HG03045 (cell line): ENCODE measurements at regions not wholly inside any gene's neighbourhood (a gene's known extent, or its start where the extent isn't known, plus 50 kb on each side); places are given as distances from the start of the nearest gene placed in this dataset.

ENCODE experiments used
- ATAC-seq: cut with Tn5 transposase; IDR thresholded peaks from one replicate; pipeline ENCODE4 v1.9.1; 2021; ENCODE audit warnings: mild to moderate bottlenecking, moderate library complexity; ENCODE audit not compliant: unreplicated experiment

DNA sequence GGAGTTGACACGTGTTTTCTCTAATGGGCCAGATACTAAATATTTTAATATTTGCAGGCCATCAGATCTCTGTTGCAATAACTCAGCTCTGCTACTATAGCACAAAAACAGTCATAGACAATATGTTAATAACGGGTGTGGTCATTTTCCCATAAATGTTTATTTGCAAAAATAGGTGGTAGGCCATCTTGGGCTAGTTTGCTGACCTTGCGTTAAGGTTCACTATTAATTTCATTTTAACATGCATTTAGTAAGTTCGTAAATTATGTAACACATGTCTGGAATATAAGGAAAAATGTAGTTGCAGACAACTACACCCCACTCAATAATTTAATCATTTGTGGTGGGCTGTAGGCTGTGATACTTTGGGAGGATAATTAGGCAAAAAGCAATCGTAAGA lies 577.8 kb downstream of the PKHD1 start:
- ATAC-seq, result no peak

DNA sequence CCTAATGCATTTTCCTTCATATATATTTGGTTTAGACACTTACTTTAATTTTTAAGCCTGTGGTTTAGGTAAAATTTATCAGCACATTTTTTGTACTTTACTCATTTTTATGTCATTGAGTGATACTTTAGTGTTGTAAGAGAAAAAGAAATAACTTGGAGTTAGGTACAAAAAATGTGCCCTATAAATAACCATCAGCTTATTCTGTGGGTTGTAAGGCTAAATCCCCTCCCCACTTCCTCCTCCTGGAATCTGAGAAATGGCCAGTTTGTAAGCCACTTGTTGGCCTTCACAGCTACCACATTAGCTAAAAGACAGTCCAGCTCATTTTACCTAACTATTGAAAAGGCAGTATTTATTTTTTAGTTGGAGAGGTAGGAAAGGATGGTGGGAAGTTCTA lies 576.3 kb downstream of the PKHD1 start:
- no peak for ATAC-seq

DNA sequence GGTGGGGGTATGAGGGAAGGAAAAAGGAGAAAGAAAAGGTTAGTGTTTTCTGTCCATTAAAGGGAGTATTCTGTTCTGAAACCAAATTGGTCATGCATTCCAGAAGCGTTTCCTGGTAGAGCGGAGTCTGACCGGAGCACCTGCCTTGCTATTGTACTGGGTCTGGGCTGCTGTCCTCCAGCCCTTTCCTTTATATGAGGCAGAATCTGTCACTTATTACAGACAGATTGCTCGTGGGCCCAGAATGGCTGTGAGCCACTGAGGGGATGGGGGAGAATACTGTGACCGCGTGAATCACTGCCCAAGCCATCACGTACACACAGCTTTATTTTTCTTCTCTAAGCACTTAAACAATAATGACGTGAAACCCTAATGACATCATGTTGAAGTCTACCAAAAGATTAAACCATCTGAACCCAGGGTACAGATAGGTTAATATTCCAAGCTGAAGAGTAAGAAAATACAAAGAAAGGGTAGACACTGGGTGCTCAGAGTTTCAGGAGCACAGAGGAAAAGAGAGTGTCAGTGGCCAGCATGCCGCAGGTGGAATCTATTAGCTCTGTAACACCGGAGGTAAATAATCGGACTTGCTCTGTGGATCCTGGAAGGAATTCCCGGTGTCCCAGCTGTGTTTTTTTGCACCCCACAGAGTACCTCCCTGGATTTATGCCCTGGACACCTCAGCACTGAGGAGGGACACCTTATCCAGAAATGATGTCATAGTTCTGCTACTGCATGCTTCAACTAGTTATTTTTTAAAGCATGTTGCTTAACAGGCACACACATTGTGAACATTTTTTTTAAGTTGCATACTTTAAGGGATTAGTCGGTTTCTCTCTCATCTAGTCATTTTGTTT lies 573.3 kb downstream of the PKHD1 start:
- ATAC-seq, result no peak

DNA sequence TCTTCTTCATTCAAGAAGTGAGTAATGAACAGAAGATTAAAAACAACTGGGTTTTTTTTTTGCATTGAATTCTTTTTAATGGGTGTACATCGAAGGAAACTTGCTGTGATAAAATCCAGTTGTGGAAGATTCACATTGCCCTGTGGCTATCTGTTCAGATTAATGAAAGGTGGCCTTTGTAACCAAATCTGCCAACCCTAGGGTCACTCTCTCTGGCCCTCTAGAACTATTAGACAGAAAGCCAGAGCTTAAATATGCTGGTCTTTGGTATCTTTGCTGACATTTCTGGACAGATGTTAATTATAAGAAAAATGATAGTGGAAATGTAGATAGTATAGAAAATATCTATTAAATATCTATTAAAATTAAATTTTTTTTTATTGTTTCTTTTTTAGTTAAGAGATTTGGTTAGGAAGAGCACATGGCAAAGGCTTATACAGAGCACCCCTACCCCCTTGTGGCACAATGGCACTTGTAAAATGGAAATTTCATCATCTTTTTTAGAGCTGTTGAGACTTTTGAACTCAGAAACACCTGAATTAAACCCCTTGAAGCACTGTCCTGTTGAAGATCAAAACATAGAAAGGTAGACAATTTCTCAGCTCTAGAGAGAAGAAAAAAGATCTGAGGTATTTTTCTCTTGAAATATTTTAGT lies 572.5 kb downstream of the PKHD1 start:
- ATAC-seq, result no peak

DNA sequence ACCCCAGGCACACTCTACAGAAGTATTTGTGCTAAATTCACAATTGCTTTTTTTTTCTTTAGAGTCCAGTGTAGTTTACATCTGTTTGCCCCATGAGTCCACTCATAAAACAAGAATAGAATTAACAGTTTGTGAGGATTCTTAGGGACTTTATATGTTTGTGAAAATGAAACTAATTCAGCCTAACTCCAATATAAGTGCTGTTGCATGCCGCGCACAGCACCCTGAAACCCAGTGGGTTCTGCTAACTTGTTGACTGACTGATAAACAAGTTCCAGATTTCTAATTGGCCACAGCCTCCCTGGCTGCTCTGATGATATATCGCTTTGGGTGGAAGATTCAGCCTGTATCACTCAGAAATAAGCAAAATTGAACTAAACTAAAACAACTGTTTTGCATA lies 561.4 kb downstream of the PKHD1 start:
- ATAC-seq, result no peak

DNA sequence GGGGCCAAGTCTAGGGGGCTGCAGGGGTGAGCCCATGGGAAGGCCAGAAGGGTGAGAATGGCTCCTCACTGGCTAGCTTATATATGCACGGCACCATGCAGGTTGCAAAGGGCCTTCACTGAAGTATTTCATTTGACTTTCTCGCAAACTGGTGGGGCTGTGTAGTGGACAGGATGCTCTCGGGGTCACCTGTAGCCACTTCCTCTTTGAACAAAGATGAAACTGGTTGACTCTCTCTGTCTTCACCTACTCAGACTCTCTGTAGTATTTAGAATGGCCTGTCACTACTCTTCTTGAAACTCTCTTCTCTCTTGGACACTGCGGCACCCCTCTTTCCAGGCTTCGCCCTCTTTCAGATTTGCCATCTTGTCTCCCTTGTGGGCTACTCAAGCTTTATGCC lies 560.5 kb downstream of the PKHD1 start:
- no peak for ATAC-seq

DNA sequence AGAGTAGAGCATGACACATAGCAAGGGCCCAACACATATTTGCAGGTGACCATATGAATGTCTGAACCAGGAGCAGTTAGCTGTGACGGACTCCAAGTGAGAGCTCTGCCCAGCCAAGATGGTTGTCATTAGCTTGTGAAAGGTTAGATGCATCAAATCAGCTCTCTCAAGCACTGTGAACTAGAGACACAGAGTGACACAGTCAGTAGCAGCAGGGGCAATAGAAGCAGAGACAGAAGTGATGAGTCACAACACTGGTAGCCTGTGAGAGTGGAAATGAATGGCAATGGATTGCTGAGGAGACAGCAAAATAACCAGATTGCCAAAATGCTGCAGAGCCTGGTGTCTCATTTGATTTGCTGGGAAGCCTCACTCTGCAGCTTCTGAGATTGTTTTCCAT lies 558.9 kb downstream of the PKHD1 start:
- no peak for ATAC-seq

DNA sequence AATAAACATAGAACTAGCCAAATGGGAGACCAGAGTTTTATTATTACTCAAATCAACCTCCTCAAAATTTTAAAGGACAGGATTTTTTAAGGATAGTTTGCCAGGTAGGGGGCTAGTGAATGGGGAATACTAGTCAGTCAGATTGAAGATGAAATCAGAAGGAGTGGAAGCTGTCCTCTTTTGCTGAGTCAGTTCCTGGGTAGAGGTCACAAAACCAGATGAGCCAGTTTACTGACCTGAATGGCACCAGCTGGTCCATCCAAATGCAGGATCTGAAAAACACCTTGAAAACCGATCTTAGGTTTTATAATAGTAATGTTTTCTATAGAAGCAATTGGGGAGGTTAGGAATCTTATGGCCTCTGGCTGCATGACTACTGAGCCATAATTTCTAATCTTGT lies 558.2 kb downstream of the PKHD1 start:
- ATAC-seq, result no peak

DNA sequence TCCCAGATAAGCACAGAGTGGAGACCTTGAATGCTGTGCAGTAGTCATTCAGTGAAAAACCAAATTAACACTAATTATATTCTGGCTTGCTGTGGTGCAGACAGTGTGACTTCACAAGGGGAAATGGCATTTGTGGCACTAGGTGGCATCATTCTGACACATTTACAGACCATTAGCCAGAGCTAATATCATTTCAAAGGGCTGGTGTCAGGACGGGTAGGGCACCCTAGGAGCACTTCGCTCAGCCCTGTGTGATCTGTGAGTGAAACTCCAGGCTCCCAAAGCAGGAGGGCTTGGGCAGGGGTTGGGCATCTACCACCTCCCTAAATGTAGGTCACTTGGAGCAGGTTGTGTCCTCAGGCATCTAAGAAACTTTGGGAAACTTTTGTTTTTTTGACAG lies 555.8 kb downstream of the PKHD1 start:
- ATAC-seq, result no peak

DNA sequence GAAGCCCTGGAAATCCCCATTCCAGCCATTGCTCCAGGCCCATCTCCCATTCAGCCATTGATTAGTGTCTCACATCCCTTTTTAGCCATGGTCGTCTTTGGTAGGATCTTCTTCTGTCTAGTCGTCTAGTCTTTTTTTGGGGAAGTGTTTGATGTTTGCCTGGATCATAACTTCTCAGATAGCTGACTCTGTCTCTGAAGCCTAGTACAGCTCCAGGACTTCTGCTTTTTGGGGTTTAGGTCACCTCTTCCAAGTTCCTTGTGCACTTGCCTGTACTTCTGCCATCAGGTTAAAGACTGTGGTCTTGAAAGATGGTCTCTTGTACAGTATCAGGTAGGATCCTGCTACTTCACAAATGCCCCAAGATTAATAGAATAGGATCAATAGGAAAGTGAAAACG lies 553.5 kb downstream of the PKHD1 start:
- no peak for ATAC-seq

DNA sequence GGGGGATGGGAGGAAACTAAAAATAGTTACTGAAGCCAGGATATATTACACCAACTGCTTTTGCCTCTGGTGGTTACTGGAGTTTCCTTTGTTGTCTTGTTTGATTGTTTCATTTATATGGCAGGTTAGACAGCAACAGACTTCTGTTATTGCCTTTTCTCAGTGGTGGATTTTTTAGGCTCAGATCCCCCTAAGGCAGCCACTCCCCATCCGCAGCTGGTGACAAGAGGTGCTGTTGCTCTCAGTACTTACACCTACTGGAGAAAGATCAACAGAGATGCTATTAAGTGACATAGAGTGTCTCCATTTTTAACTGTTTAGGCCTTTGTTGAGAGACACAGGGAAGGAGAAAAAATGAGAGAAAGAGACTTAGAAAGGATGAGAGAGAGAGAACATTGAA lies 552.1 kb downstream of the PKHD1 start:
- no peak for ATAC-seq

DNA sequence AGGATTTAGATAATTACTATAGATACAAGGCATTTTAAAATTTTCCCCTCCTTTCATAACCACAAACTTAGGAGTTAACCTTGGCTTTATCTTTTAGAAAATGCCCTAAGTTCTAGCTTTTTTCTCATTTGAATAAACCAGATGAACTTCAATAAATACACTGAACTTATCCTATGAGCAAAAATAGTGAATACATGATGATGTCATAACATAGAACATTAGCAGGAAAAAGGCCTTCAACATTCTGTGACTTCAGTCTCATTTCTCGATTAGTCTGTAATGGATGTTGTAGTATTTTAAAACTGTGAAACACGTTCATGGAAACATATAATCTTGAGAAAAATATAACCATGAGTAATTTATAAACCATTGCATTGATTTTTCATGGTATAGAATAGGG lies 550.7 kb downstream of the PKHD1 start:
- ATAC-seq, result no peak

DNA sequence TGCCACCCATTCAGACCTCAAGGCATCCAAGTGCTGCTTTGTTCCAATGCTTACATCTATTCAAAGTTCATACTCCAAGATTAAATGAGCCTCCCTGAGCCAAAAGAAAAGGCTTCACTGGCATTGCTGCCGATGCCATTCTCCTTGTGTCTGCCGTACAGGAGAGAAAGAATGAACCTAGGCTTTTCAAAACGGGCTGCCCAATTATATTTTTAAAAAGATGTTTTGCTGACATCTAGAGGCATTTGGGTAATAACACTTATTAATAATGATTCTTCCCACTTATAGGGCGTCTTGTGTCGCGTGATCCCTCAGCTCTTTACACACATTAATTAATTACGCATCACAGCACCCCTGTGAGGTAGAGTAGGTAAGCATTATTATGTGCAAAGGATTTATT lies 545.6 kb downstream of the PKHD1 start:
- ATAC-seq, result no peak

DNA sequence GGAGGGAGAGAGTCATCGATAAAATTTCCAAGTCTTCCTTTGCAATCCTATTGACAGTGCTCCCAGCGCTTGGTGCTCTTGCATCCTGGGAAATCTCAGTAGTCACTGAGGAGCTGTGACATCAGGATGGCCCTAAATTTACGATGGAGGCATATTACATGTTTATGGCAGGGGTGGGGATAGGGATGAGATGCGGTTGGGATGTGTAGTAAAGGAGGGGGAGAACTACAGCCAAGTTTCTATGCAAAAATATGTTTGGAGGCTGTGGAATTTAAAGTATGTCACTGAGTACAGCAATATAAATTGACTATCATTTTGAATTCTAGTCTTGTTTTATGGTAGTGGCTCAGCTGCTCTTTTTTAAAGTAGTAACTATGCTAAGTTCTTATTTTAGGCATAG lies 544.9 kb downstream of the PKHD1 start:
- no peak for ATAC-seq

DNA sequence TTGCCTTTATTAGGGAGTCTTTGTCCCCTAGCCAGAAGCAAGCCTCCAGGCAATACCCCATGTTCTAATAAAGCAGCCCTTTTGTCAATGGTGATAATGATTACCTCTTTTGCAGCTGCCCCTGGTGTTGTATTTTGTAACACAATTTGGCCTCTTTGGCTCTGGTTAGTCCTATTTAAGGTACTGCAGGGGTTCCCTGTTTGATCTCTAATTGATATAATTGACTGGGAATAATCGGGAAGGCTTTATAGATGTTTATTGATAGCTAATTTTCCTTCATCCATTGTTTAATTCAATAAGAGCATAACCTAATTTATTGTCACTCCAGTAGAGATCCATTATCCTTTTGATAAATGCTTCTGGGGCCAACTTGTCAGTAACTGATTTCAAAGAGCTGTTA lies 537.2 kb downstream of the PKHD1 start:
- ATAC-seq, result no peak

DNA sequence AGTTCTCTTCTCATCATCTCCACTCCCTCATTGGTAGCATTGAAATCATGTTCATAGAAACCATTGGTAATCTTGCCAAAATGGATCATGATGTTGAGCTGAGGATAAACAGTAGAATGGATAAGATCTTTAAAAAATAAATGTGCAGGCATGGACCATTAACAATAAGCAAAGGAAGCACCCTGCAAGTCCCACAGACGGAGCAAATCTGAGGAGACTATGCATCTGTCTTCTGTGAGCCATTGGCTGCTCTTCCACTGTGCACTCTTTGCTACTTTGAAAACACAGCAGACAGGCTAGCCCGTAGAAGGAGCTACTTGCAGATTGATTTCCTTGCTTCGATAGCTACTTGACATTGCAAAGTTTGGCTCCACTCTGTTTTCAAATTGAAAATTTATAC lies 535.0 kb downstream of the PKHD1 start:
- no peak for ATAC-seq

DNA sequence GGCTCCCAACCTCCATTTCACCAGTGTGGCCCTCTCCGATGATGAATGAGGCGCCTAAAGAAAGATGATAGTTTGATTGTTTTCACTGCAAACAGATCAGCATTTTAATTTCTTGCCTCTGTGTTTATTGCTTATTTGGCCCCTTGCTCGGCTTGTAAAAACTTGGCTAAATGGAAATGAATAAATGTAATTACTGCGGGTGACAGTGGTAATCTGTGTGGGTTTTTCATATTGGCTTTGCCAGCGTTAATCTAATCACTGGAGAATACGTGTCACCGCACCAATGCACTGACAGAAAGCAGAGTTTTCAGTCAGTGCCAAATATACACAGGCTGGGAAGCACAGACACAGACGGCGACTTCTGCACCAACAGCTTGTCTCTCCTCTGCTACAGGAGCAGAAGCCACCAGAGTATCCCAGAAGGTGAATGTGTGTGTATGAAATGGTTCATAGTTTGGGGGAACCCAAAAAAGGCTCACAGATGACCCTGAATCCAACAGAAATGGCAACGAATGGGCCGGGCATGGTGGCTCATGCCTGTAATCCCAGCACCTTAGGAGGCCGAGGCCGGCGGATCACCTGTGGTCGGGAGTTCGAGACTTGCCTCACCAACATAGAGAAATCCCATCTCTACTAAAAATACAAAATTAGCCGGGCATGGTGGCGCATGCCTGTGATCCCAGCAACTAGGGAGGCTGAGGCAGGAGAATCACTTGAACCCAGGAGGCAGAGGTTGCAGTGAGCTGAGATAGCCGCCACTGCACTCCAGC lies 534.0 kb downstream of the PKHD1 start:
- ATAC-seq, result no peak

DNA sequence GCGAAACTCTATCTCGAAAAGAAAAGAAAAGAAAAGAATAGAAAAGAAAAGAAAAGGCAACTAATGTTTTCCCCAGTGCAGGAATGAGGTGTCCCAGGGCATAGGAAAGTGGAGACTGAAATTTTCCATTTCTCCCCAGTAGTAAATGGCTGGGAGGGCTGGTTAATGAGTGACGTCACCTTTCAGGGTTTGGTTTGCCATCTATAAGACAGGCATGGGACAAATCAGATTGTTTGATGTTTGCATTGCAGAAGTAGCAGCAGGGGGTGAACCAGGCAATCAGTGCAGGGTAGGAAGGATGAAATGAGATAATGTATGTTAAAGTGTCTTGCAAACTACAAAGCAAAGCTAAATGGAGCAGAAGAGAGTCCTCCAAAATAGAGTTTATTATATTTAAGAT lies 533.4 kb downstream of the PKHD1 start:
- ATAC-seq, result no peak

DNA sequence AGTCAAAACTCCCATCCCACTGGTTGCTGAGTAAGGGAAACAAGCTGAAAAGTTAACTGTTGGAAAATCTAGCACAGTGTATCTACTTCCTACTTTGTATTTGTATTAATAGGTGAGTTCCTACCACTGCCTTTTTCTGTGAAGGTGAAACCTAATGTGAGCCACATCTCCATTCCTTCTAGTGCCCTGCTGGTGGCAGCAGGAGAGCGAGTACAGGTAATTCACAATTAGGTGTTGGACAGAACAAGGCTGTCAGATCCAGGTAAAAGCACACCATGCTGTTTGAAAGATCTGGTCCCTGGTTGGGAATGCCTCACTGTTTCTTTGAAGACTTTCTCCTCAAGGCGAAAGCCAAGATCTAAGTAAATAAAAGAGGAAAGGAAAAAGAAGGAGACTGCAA lies 528.4 kb downstream of the PKHD1 start:
- no peak for ATAC-seq

DNA sequence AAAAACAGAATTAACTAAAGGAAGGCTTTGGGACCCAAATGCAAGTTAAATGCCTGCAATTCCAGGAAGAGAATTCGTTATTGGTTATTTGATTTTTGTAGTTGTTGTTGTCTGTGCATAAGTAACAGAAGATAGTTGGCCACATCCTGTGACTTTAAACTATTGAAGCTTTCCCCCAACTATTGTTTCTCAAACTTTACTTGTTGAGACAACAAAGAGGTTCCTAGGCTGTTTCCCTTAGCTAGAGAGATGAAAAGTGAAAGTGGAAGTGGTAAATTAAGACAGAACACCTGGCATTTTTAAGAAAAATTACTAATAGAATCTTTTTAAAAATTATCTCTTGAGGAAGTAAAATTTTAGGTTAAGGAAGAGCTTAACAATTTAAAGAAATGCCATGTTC lies 525.2 kb downstream of the PKHD1 start:
- peak; percentile 56 for ATAC-seq
